ENCODE measurements at regions not wholly inside any gene's neighbourhood (a gene's known extent, or its start where the extent isn't known, plus 50 kb on each side); places are given as distances from the start of the nearest gene placed in this dataset.

GRCh38 chr19:28532765-28533341 is 680.1 kb downstream of the UQCRFS1 start:
- TF ChIP-seq CTCF (IDR thresholded peaks at IDR 0.05; ENCODE audit: low read depth, low read length), result no peak
- H3K4me3 ChIP-seq (ENCODE audit: low read depth, low read length), result no peak overlapping the region
- in situ Hi-C loops (cut with HindIII; ENCODE audit: low sequenced_read_pairs), result no loop called here
- DNase-seq (ENCODE audit: low read depth, low spot score), result no peak

GRCh38 chr19:28531979-28532378 is 681.0 kb downstream of the UQCRFS1 start:
- no peak for DNase-seq (ENCODE audit: low read depth, low spot score)
- no peak for TF ChIP-seq CTCF (IDR thresholded peaks at IDR 0.05; ENCODE audit: low read depth, low read length)
- in situ Hi-C loops (cut with HindIII; ENCODE audit: low sequenced_read_pairs), result no loop called here
- no peak overlapping the region for H3K4me3 ChIP-seq (ENCODE audit: low read depth, low read length)

- DNase-seq (ENCODE audit: low read depth, low spot score), result no peak
- no peak overlapping the region for H3K4me3 ChIP-seq (ENCODE audit: low read depth, low read length)
- TF ChIP-seq CTCF (IDR thresholded peaks at IDR 0.05; ENCODE audit: low read depth, low read length), result no peak
- in situ Hi-C loops (cut with HindIII; ENCODE audit: low sequenced_read_pairs), result no loop called here
Measured at GRCh38 chr19:28530406-28531035, 682.4 kb downstream of the UQCRFS1 start.

GRCh38 chr19:28526038-28526437 is 686.9 kb downstream of the UQCRFS1 start:
- no peak overlapping the region for H3K4me3 ChIP-seq (ENCODE audit: low read depth, low read length)
- in situ Hi-C loops (cut with HindIII; ENCODE audit: low sequenced_read_pairs), result no loop called here
- TF ChIP-seq CTCF (IDR thresholded peaks at IDR 0.05; ENCODE audit: low read depth, low read length), result no peak
- no peak for DNase-seq (ENCODE audit: low read depth, low spot score)

GRCh38 chr19:28523619-28524018 is 689.3 kb downstream of the UQCRFS1 start:
- TF ChIP-seq CTCF (IDR thresholded peaks at IDR 0.05; ENCODE audit: low read depth, low read length), result no peak
- DNase-seq (ENCODE audit: low read depth, low spot score), result no peak
- in situ Hi-C loops (cut with HindIII; ENCODE audit: low sequenced_read_pairs), result no loop called here
- H3K4me3 ChIP-seq (ENCODE audit: low read depth, low read length), result no peak overlapping the region

- DNase-seq (ENCODE audit: low read depth, low spot score), result no peak
- in situ Hi-C loops (cut with HindIII; ENCODE audit: low sequenced_read_pairs), result no loop called here
- no peak for TF ChIP-seq CTCF (IDR thresholded peaks at IDR 0.05; ENCODE audit: low read depth, low read length)
- H3K4me3 ChIP-seq (ENCODE audit: low read depth, low read length), result no peak overlapping the region
Measured at GRCh38 chr19:28522545-28522922, 690.4 kb downstream of the UQCRFS1 start.

Data from astrocyte of the spinal cord (primary cell).